ENCODE measurements at regions not wholly inside any gene's neighbourhood (a gene's known extent, or its start where the extent isn't known, plus 50 kb on each side); places are given as distances from the start of the nearest gene placed in this dataset.

- no peak overlapping the region for H2AFZ ChIP-seq
- no peak overlapping the region for H3K4me3 ChIP-seq
- no peaks in the 10 kb centered on the region for H3K79me2 ChIP-seq
- no peaks in the 10 kb centered on the region for H3K9me3 ChIP-seq (ENCODE audit: low read depth)
- no peaks in the 10 kb centered on the region for H3K9me2 ChIP-seq (replicated peaks; ENCODE audit: insufficient read depth)
- H4K20me1 ChIP-seq (ENCODE audit: insufficient read depth, poor library complexity, severe bottlenecking), result no peaks in the 10 kb centered on the region
- no peak overlapping the region for H3K4me2 ChIP-seq
- no peak overlapping the region for H3K27ac ChIP-seq
- no peaks in the 10 kb centered on the region for H3K4me1 ChIP-seq (ENCODE audit: insufficient read depth)
- 82% methylated on average over 2 of the region's 2 CpGs for WGBS (ENCODE audit: low lambda C conversion rate, missing lambda C conversion rate)
- H3K27me3 ChIP-seq, result no peaks in the 10 kb centered on the region
- no peaks in the 10 kb centered on the region for H3K36me3 ChIP-seq (replicated peaks; ENCODE audit: insufficient read depth, low read depth)
- no peak for DNase-seq (ENCODE audit: low spot score)
- TF ChIP-seq CTCF (IDR thresholded peaks at IDR 0.05; ENCODE audit: poor library complexity), result no peak
- no peak for TF ChIP-seq EZH2phosphoT487 (IDR thresholded peaks at IDR 0.05; ENCODE audit: low read depth, severe bottlenecking, unreplicated experiment)
- no peak for TF ChIP-seq EZH2 (IDR thresholded peaks at IDR 0.05; ENCODE audit: borderline replicate concordance)
Observed at GRCh38 chr14:83828406-83828805, 1701.5 kb upstream of the FLRT2 start.

GRCh38 chr14:83830316-83830715, 1699.6 kb upstream of the FLRT2 start:
- H3K27ac ChIP-seq, result no peak overlapping the region
- no peaks in the 10 kb centered on the region for H3K4me1 ChIP-seq (ENCODE audit: insufficient read depth)
- TF ChIP-seq EZH2 (IDR thresholded peaks at IDR 0.05; ENCODE audit: borderline replicate concordance) (no peak), EZH2phosphoT487 (IDR thresholded peaks at IDR 0.05; ENCODE audit: low read depth, severe bottlenecking, unreplicated experiment) (no peak), CTCF (IDR thresholded peaks at IDR 0.05; ENCODE audit: poor library complexity) (no peak)
- H3K9me2 ChIP-seq (replicated peaks; ENCODE audit: insufficient read depth), result no peaks in the 10 kb centered on the region
- H2AFZ ChIP-seq, result no peak overlapping the region
- no peaks in the 10 kb centered on the region for H3K27me3 ChIP-seq
- no peaks in the 10 kb centered on the region for H3K36me3 ChIP-seq (replicated peaks; ENCODE audit: insufficient read depth, low read depth)
- no peak for DNase-seq (ENCODE audit: low spot score)
- no peak overlapping the region for H3K4me3 ChIP-seq
- 93% methylated on average over 2 of the region's 2 CpGs for WGBS (ENCODE audit: low lambda C conversion rate, missing lambda C conversion rate)
- H3K9me3 ChIP-seq (ENCODE audit: low read depth), result no peaks in the 10 kb centered on the region
- H3K79me2 ChIP-seq, result no peaks in the 10 kb centered on the region
- H4K20me1 ChIP-seq (ENCODE audit: insufficient read depth, poor library complexity, severe bottlenecking), result no peaks in the 10 kb centered on the region
- H3K4me2 ChIP-seq, result no peak overlapping the region

GRCh38 chr14:83838226-83838625, 1691.7 kb upstream of the FLRT2 start:
- WGBS (ENCODE audit: low lambda C conversion rate, missing lambda C conversion rate), result 54% methylated on average over 3 of the region's 3 CpGs
- Histone ChIP-seq H2AFZ (no peak overlapping the region), H3K27me3 (no peaks in the 10 kb centered on the region), H3K9me2 (replicated peaks; ENCODE audit: insufficient read depth) (no peaks in the 10 kb centered on the region), H3K4me1 (ENCODE audit: insufficient read depth) (no peaks in the 10 kb centered on the region), H3K79me2 (no peaks in the 10 kb centered on the region), H3K27ac (no peak overlapping the region), H3K36me3 (replicated peaks; ENCODE audit: insufficient read depth, low read depth) (no peaks in the 10 kb centered on the region), H3K4me3 (no peak overlapping the region), H4K20me1 (ENCODE audit: insufficient read depth, poor library complexity, severe bottlenecking) (no peaks in the 10 kb centered on the region), H3K9me3 (ENCODE audit: low read depth) (no peaks in the 10 kb centered on the region), H3K4me2 (no peak overlapping the region)
- no peak for DNase-seq (ENCODE audit: low spot score)
- TF ChIP-seq CTCF (IDR thresholded peaks at IDR 0.05; ENCODE audit: poor library complexity), result no peak
- TF ChIP-seq EZH2 (IDR thresholded peaks at IDR 0.05; ENCODE audit: borderline replicate concordance), result no peak
- TF ChIP-seq EZH2phosphoT487 (IDR thresholded peaks at IDR 0.05; ENCODE audit: low read depth, severe bottlenecking, unreplicated experiment), result no peak

GRCh38 chr14:83842547-83842946, 1687.4 kb upstream of the FLRT2 start:
- Histone ChIP-seq H2AFZ (no peak overlapping the region), H3K4me3 (no peak overlapping the region), H4K20me1 (ENCODE audit: insufficient read depth, poor library complexity, severe bottlenecking) (no peaks in the 10 kb centered on the region), H3K9me2 (replicated peaks; ENCODE audit: insufficient read depth) (no peaks in the 10 kb centered on the region), H3K4me1 (ENCODE audit: insufficient read depth) (no peaks in the 10 kb centered on the region), H3K36me3 (replicated peaks; ENCODE audit: insufficient read depth, low read depth) (no peaks in the 10 kb centered on the region), H3K9me3 (ENCODE audit: low read depth) (no peaks in the 10 kb centered on the region), H3K27me3 (no peaks in the 10 kb centered on the region), H3K4me2 (no peak overlapping the region), H3K27ac (no peak overlapping the region), H3K79me2 (no peaks in the 10 kb centered on the region)
- 59% methylated on average over 3 of the region's 3 CpGs for WGBS (ENCODE audit: low lambda C conversion rate, missing lambda C conversion rate)
- no peak for DNase-seq (ENCODE audit: low spot score)
- no peak for TF ChIP-seq CTCF (IDR thresholded peaks at IDR 0.05; ENCODE audit: poor library complexity)
- TF ChIP-seq EZH2 (IDR thresholded peaks at IDR 0.05; ENCODE audit: borderline replicate concordance), result no peak
- no peak for TF ChIP-seq EZH2phosphoT487 (IDR thresholded peaks at IDR 0.05; ENCODE audit: low read depth, severe bottlenecking, unreplicated experiment)
